ENCODE measurements at regions not wholly inside any gene's neighbourhood (a gene's known extent, or its start where the extent isn't known, plus 50 kb on each side); places are given as distances from the start of the nearest gene placed in this dataset.

- Histone ChIP-seq H3K27ac (no peak overlapping the region), H3K36me3 (replicated peaks) (no peaks in the 10 kb centered on the region), H3K4me3 (ENCODE audit: low read depth, low read length) (no peak overlapping the region), H3K27me3 (replicated peaks) (no peaks in the 10 kb centered on the region)
- in situ Hi-C loops (cut with HindIII; ENCODE audit: low pct_ligation_motif_present, low sequenced_read_pairs) = no loop called here
- DNase-seq = no peak
- TF ChIP-seq CTCF (IDR thresholded peaks at IDR 0.05; ENCODE audit: low read depth, low read length, missing control alignments) = no peak
Observed at GRCh38 chr2:235366390-235366789, 127.5 kb upstream of the AGAP1 start.

GRCh38 chr2:235366807-235367206 lies 127.0 kb upstream of the AGAP1 start:
- no peak overlapping the region for H3K4me3 ChIP-seq (ENCODE audit: low read depth, low read length)
- in situ Hi-C loops (cut with HindIII; ENCODE audit: low pct_ligation_motif_present, low sequenced_read_pairs) = no loop called here
- no peak for DNase-seq
- no peak overlapping the region for H3K27ac ChIP-seq
- no peak for TF ChIP-seq CTCF (IDR thresholded peaks at IDR 0.05; ENCODE audit: low read depth, low read length, missing control alignments)
- H3K27me3 ChIP-seq (replicated peaks) = no peaks in the 10 kb centered on the region
- no peaks in the 10 kb centered on the region for H3K36me3 ChIP-seq (replicated peaks)

- Histone ChIP-seq H3K27ac (no peak overlapping the region), H3K27me3 (replicated peaks) (no peaks in the 10 kb centered on the region), H3K4me3 (ENCODE audit: low read depth, low read length) (no peak overlapping the region), H3K36me3 (replicated peaks) (no peaks in the 10 kb centered on the region)
- no peak for TF ChIP-seq CTCF (IDR thresholded peaks at IDR 0.05; ENCODE audit: low read depth, low read length, missing control alignments)
- in situ Hi-C loops (cut with HindIII; ENCODE audit: low pct_ligation_motif_present, low sequenced_read_pairs) = no loop called here
- no peak for DNase-seq
Observed at GRCh38 chr2:235371018-235371417, 122.8 kb upstream of the AGAP1 start.

GRCh38 chr2:235373171-235373570 lies 120.7 kb upstream of the AGAP1 start:
- no peak for DNase-seq
- Histone ChIP-seq H3K27me3 (replicated peaks) (no peaks in the 10 kb centered on the region), H3K36me3 (replicated peaks) (no peaks in the 10 kb centered on the region), H3K27ac (no peak overlapping the region), H3K4me3 (ENCODE audit: low read depth, low read length) (no peak overlapping the region)
- in situ Hi-C loops (cut with HindIII; ENCODE audit: low pct_ligation_motif_present, low sequenced_read_pairs) = no loop called here
- no peak for TF ChIP-seq CTCF (IDR thresholded peaks at IDR 0.05; ENCODE audit: low read depth, low read length, missing control alignments)

- Histone ChIP-seq H3K27ac (no peak overlapping the region), H3K36me3 (replicated peaks) (no peaks in the 10 kb centered on the region), H3K4me3 (ENCODE audit: low read depth, low read length) (no peak overlapping the region), H3K27me3 (replicated peaks) (no peaks in the 10 kb centered on the region)
- DNase-seq = no peak
- TF ChIP-seq CTCF (IDR thresholded peaks at IDR 0.05; ENCODE audit: low read depth, low read length, missing control alignments) = no peak
- in situ Hi-C loops (cut with HindIII; ENCODE audit: low pct_ligation_motif_present, low sequenced_read_pairs) = no loop called here
Observed at GRCh38 chr2:235377176-235377575, 116.7 kb upstream of the AGAP1 start.

GRCh38 chr2:235378246-235378645 lies 115.6 kb upstream of the AGAP1 start:
- no peak for TF ChIP-seq CTCF (IDR thresholded peaks at IDR 0.05; ENCODE audit: low read depth, low read length, missing control alignments)
- in situ Hi-C loops (cut with HindIII; ENCODE audit: low pct_ligation_motif_present, low sequenced_read_pairs) = no loop called here
- no peak for DNase-seq
- no peaks in the 10 kb centered on the region for H3K27me3 ChIP-seq (replicated peaks)
- H3K27ac ChIP-seq = no peak overlapping the region
- no peaks in the 10 kb centered on the region for H3K36me3 ChIP-seq (replicated peaks)
- H3K4me3 ChIP-seq (ENCODE audit: low read depth, low read length) = no peak overlapping the region

All from brain microvascular endothelial cell (primary cell).